GM12864 (cell line): ENCODE measurements at regions not wholly inside any gene's neighbourhood (a gene's known extent, or its start where the extent isn't known, plus 50 kb on each side); places are given as distances from the start of the nearest gene placed in this dataset.

Source experiments
- DNase-seq: peaks from one replicate; pipeline ENCODE4 v3.0.0-alpha.2; 2011; ENCODE audit warnings: low read depth
- H3K4me3 ChIP-seq: 2 replicates; pipeline ENCODE4 v1.5.1; 2011; ENCODE audit warnings: mild to moderate bottlenecking, low read depth, low read length, control low read depth
- CTCF ChIP-seq: IDR thresholded peaks from 2 replicates; pipeline ENCODE4 v1.5.1; 2011; ENCODE audit warnings: low read depth, mild to moderate bottlenecking, moderate library complexity, low read length, control low read depth, inconsistent platforms; ENCODE audit errors: missing control alignments

- TF ChIP-seq CTCF, result no peak
- no peak overlapping the region for H3K4me3 ChIP-seq
- DNase-seq, result no peak
These were observed 2153.2 kb upstream of the PIK3C3 start for GRCh38 chr18:39801848-39802247.

GRCh38 chr18:39801010-39801409 lies 2154.0 kb upstream of the PIK3C3 start:
- H3K4me3 ChIP-seq, result no peak overlapping the region
- TF ChIP-seq CTCF, result no peak
- no peak for DNase-seq

- no peak for TF ChIP-seq CTCF
- DNase-seq, result no peak
- H3K4me3 ChIP-seq, result no peak overlapping the region
These were observed 2156.0 kb upstream of the PIK3C3 start for GRCh38 chr18:39799006-39799405.

- DNase-seq, result no peak
- no peak overlapping the region for H3K4me3 ChIP-seq
These were observed 2158.6 kb upstream of the PIK3C3 start for GRCh38 chr18:39796393-39796792.

GRCh38 chr18:39795350-39795749 lies 2159.7 kb upstream of the PIK3C3 start:
- no peak for DNase-seq
- H3K4me3 ChIP-seq, result no peak overlapping the region
- TF ChIP-seq CTCF, result no peak

More at GRCh38 chr18:39796393-39796792, 2158.6 kb upstream of the PIK3C3 start:
- TF ChIP-seq CTCF, result no peak

GRCh38 chr18:39793609-39794008 lies 2161.4 kb upstream of the PIK3C3 start:
- no peak for DNase-seq
- no peak overlapping the region for H3K4me3 ChIP-seq
- no peak for TF ChIP-seq CTCF

GRCh38 chr18:39788383-39788782 lies 2166.7 kb upstream of the PIK3C3 start:
- no peak for TF ChIP-seq CTCF
- no peak overlapping the region for H3K4me3 ChIP-seq
- DNase-seq, result no peak
